ENCODE measurements at regions not wholly inside any gene's neighbourhood (a gene's known extent, or its start where the extent isn't known, plus 50 kb on each side); places are given as distances from the start of the nearest gene placed in this dataset.
"Not testable (repeated sequence)": the region's sequence is repeated elsewhere in the genome, so short reads cannot be mapped to it uniquely, and the experiment has no call there.

DNA sequence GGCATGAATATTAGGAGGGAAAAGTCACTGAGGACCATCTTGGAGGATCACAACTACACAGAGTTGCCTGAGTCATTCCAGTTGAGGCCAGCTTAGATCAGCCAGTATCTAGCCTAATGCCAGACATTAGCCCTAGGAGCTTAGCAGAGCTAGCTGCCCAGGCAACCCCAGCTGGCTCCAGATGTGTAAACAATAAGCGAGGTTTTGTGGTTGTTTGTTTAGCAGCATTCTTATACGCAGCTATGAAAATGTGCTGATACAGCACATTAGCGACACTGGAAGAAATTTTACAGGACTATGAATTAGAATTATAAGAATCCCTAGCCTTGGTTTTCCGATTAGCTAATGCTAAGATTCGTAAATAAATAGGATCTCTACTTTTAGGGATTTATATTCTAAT lies 59.3 kb downstream of the BTBD3 start:
- DNase-seq, result peak in 1 of 2 experiments; percentile 19

GRCh38 chr20:11978496-11978895 lies 60.8 kb downstream of the BTBD3 start:
- DNase-seq, result no peak

GRCh38 chr20:11979306-11979990 lies 61.8 kb downstream of the BTBD3 start:
- peak; percentile 14 to 18 for DNase-seq

- DNase-seq, result no peak
Measured at GRCh38 chr20:11980263-11980662, 62.6 kb downstream of the BTBD3 start.

DNA sequence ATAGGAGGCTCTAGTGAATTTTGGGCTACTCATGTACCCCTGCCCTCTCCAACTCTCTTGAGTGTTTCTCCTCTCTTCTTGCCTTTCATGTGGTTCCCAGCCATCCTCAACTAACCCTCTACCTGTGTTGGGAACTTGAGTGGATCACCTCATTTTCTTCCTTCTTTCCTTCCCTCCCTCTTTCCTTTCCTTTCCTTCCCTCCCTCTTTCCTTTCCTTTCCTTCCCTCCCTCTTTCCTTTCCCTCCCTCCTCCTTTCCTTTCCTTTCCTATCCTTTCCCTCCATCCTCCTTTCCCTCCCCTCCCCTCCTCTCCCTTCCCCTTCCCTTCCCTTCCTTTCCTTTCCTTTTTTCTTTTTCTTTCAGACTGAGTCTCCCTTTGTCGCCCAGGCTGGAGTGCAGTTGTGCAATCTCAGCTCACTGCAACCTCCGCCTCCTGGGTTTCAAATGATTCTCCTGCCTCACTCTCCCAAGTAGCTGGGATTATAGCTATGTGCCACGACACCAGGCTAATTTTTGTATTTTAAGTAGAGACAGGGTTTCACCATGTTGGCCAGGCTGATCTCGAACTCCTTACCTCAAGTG lies 63.8 kb downstream of the BTBD3 start:
- DNase-seq, result no peak

GRCh38 chr20:11982289-11982954 lies 64.7 kb downstream of the BTBD3 start:
- DNase-seq, result no peak

GRCh38 chr20:11982955-11983470 lies 65.3 kb downstream of the BTBD3 start:
- no peak for DNase-seq

DNA sequence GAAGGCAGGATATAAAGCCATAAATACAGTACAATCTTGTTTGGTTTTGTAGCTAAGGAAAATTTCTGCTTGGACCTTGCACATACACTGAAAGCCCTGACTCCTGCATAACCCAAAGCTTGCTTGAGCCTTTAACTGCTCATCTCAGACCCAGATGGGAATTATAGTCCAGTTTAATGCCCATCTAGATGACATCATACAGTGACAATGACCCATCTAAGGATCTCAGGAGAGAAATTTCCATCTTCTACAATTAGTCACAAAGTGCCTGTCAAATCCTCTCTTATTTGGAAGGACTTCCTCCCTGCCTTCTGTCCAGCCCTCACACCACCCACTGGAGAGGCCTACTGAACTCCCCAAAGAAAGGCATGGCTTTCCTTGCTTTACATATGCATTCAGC lies 69.3 kb downstream of the BTBD3 start:
- DNase-seq, result no peak

DNA sequence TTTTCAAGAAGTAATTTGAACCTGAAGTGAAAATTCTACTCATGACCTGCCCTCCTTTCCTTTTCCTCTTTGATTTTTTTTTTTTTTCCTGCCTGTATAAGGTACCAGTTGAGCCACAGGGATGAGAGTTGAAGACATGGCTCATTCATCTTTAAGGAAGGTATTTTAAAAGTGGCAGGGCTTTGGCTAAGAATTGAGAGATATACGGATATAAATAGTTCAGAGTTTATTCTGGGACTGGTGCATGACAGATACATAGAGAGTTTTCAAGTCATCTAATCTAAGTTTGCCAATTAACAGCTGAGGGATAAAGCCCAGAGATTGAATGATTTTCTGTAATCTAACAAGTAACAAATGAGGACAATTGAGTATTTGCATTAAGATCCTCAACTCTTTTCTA lies 69.8 kb downstream of the BTBD3 start:
- no peak for DNase-seq

GRCh38 chr20:11989018-11989771 lies 71.5 kb downstream of the BTBD3 start:
- DNase-seq, result no peak

DNA sequence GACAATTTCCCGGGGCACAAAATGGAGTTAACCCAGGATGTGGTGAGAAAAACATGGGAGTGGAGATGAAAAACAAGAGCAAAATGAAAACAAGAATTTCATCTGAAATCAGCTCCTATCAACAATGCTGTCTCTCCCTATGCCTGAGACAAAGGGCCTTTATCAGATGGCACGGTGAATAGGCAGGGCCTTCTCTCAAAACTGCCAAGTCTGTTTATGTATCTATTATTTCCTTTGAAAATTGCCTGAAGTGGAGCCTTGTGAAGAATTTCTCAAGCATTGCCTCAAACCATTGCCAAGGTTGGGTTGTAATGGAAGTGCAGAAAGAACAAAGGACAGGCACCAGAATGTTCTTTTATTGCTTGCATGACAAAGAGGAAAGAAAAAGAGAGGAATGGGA lies 74.7 kb downstream of the BTBD3 start:
- DNase-seq, result no peak

DNA sequence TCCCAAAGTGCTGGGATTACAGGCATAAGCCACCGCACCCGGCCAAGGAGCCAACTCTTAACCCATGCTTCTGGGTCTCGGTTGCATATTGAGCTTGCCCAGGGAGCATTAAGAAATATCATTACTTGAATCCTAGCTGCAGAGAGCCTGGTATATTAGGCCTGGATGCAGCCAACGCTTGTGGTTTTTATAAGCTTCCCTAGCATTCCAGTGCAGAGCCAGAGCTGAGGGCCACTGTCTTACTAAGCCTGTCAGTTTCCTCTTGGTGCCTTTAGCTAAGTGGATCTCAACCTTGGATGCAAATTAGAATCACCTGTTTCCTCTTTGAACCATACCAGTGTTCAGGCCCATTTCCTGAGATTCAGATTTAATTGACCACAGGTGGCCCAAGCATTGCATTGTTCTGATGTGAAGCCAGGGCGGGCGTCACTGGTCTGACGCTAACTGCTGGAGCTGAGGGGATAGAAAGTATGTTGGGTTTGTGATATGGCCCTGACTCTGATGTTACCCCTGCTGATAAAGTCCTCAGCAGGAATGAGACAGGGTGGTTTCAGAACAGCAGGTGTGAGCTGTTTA lies 76.3 kb downstream of the BTBD3 start:
- DNase-seq, result peak in 1 of 2 experiments; percentile 11

GRCh38 chr20:11995805-11996567 lies 78.3 kb downstream of the BTBD3 start:
- no peak for DNase-seq

DNA sequence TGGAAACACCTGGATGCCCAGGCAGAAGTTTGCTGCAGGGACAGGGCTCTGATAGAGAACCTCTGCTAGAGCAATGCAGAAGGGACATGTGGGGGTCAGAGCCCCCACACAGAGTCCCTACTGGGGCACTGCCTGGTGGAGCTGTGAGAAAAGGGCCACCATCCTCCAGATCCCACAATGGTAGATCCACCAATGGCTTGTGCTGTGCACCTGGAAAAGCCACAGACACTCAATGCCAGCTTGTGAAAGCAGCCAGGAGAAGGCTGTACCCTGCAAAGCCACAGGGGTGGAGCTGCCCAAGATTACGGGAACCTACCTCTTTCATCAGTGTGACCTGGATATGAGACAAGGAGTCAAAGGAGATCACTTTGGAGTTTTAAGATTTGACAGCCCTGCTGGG lies 87.1 kb downstream of the BTBD3 start:
- not testable (repeated sequence) for DNase-seq

GRCh38 chr20:12012241-12013222 lies 94.8 kb downstream of the BTBD3 start:
- peak; percentile 39 to 68 for DNase-seq

GRCh38 chr20:12014276-12014675 lies 96.6 kb downstream of the BTBD3 start:
- DNase-seq, result no peak

DNA sequence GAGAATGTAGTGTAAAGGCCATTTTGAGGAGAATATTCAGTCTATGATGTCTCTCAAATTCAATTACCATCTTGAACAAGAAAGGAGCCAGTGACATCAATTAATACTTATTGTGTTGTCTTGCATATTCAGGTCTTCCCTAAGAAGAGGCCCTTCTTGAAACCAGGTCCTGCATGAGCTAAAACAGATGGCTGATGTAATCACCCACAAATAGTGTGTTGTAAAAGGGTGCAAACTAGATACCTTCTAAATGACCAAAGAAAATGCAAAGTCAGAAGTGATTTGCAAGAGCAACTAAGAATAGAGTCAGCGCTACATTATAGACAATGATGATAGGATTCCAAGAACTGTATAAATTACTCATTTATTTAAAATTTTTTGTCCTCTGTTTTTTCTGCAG lies 97.0 kb downstream of the BTBD3 start:
- no peak for DNase-seq

DNA sequence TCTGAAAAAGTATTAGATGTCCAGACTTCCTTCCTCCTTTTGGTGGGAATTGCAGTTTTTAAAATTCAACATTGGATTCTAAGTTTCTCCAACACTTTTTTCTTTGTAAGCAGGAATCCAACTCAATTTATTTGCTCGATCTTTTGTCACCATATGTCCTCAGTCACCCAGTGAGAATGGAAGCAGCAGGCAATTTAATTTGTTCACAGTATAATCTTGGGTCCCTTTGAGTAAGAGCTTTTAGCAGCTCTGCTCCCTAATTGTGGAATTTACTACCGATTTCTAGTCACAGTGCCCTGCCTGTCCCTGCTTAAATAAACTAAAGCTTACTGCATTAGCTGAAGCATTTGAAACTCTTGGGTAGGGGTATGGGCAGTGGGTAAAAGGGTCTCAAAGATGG lies 98.6 kb downstream of the BTBD3 start:
- DNase-seq, result no peak

DNA sequence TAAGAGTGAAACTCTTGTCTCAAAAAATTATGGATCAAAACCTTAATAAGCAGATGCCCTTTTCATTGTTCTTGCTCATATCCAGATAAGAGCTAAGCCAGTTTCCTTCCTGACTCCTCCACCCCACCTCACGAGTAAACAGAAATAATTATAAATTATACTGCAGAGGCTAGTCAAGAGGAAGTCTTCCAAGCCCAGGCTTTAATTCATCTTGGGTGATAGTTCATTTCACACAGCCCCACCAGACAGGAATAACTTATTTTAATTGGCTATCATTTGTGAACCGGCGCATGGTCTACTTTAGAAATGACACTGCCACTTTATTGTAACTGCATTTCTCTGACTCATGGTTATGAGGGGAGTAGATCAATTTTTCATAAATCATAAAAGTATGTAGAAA lies 102.0 kb downstream of the BTBD3 start:
- no peak for DNase-seq

DNA sequence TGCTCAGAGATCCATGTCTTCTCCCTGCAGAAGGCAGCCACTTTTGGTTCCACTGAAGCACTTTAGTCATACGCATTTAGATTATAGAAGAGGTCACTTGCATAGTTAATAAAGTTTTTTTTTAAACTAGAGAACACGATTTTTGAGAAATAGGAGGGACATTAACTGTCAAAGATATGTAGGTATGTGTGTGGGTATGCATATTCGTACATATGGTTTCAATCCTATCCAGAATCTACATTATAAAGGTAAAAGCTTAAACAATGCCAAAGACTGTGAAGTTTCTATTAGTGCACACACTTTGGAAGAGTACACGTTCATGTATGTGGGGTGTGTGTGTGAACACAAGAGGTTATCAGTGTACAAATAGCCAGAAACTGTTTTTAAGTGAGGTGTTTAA lies 103.2 kb downstream of the BTBD3 start:
- no peak for DNase-seq

GRCh38 chr20:12022126-12022525 lies 104.4 kb downstream of the BTBD3 start:
- DNase-seq, result no peak

Data from NCI-H526 (cell line).